ENCODE measurements at regions not wholly inside any gene's neighbourhood (a gene's known extent, or its start where the extent isn't known, plus 50 kb on each side); places are given as distances from the start of the nearest gene placed in this dataset.

DNA sequence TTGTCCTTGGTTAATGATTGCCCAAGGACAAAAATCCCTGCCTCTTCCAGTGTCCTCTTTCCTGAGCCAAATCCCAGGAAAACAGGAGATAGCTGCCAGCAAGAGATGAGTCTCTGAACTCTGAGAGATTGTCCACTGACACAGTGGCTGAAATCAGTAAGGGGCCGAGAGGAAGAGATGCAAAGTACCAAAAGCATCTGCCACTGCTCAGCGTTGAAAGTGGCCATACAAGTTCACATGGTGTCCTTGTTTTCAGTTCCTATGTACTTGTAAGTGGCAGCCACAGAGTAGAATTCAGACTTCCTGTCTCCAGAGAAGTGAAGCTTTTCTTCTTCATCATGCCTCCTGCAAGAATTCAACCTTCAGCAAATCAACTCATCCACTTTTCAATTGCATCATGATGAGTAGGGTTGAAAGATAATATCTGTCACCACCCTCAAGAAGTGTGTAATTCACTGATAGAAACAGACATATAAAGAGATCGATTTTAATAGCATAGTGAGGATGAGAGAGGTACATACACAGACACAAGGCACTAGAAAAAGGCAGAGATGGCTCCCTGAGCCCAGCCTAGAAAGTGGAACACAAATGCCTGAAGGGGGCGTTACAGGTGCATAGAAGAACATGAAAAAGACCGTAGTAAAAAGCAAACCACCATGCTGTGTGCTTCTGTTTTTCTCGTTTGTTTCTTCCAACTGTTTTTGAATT lies 185.8 kb downstream of the MRPL39 start:
- DNase-seq, result peak; percentile 65

DNA sequence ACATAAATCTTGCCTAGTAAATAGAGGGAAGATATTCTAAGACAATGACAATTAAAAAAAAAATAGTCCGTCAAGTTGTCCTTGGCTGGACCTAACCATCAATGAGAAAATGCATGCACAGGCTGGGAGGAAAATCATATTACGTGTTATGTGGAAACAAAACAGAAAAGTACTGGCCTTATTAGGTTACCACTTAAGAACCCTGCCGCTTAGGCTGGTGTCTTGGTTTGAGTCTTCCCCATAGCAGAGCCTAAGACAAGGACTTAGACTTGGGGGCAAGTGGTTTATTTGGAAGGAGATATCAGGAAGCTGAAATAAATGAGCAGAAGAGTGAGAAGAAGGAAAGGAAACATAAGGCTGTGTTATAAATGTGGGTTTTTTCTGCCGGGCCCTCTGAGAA lies 186.4 kb downstream of the MRPL39 start:
- no peak for DNase-seq

DNA sequence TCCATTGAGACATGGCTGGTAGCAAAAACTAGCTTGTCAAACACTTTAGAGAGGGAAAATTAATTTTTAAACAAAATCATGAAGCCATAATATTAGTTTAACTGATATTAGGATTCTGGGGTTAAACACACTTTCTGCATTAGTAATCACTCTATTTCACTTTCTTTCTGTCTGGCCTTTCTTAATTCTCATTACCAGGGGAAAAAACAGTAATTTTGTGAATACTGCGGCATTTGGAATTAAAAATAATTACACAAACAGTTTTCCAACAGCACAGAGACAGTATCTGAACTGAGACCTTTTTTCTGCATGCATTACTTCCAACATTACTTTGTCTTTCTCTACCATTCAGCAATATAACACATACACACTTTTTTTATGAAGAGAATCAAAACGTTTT lies 190.6 kb downstream of the MRPL39 start:
- no peak for DNase-seq

DNA sequence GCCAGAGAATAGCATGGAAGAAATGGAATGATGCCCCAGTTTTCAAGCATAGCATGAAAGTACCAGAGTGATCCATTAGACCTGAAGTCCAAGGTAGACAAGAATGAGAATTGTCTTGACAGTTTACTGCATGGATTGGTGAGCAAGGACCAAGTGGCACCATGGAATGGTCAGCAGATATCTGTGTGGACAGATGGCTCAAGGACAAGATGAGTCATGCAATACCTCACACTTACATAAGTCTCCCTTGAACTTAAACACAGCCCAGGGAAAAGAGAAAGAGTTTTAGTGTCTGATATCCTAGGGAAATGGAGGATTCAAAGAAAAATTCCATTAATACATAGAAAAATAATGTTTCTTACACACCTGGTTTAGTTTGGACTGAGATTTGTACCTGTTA lies 195.2 kb downstream of the MRPL39 start:
- DNase-seq, result no peak

DNA sequence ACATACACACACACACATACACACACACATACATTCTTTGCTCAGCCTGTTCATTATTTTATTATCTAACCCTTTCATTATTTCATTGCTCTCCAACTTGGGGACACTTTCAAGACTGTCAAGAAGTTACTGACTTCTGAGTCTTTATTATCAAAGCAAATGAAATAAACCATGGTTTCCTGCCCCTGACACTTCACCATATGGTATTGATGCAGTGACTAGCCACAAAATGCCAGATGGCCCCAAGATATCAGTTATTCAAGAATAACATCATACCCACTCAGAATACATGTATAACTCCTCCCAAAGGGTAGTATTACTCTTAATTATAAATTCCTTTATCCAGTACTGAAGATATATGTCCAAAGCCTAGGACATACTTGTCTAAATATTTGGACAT lies 197.3 kb downstream of the MRPL39 start:
- DNase-seq, result no peak

DNA sequence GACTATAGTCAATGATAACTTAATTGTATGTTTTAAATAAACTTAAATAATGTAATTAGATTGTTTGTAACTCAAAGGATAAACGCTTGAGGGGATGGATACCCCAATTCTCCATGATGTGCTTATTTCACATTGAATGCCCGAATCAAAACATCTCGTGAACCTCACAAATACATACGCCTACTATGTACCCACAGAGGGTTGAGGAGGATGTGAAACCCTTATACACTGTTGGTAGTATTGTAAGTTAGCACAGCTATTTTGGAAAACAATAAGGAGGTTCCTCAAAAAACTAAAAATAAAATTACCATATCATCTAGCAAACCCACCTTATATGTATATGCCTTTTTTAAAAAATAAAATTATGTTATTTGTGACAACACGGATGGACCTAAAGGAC lies 198.6 kb downstream of the MRPL39 start:
- no peak for DNase-seq

DNA sequence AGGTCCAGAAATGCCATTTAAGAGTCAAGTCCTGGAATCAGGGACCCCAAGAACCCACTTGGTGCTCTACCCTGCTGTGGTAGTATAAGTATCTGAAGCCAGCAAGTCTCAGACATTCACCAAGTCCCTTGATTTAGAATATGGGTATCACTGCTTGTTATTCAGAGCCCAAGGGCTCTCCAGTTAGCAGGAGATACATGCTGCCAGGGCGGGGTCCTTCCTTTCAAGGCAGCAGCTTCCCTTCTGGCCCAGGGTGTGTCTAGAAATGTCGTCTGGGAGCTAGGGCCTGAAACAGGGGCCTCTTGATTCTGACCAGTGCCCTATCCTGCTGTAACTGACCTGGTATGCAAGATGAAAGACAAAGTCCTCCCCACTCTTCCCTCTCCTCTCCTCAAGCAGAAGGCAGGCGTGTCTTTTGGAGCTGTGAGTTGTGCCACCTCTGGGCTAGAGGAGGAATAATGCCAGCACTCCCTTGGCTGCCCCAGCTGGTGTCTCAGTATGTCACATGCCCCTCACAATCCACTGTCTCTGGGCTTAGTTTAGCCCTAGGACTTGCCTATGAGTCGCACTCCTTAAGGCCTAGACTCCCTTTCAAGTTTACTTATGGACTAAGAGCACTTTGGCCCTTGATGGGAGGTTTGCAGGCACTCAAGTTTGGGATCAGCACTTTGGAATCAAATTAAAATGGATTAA lies 200.2 kb downstream of the MRPL39 start:
- no peak for DNase-seq

DNA sequence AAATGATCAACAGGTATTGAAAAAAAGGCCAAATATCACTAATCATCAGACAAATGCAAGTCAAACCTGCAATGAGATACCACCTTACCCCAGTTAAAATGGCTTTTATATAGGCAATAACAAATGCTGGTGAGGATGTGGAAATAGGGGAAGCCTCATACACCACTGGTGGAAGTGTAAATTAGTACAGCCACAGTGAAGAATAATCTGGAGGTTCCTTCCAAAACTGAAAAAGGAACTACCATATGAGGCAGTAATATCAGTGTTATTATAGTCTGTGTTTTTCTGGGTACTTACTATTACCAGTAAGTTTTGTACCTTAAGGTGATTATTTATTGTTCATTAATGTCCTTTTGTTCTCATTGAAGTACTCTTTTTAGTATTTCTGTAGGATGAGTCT lies 201.3 kb downstream of the MRPL39 start:
- DNase-seq, result no peak

DNA sequence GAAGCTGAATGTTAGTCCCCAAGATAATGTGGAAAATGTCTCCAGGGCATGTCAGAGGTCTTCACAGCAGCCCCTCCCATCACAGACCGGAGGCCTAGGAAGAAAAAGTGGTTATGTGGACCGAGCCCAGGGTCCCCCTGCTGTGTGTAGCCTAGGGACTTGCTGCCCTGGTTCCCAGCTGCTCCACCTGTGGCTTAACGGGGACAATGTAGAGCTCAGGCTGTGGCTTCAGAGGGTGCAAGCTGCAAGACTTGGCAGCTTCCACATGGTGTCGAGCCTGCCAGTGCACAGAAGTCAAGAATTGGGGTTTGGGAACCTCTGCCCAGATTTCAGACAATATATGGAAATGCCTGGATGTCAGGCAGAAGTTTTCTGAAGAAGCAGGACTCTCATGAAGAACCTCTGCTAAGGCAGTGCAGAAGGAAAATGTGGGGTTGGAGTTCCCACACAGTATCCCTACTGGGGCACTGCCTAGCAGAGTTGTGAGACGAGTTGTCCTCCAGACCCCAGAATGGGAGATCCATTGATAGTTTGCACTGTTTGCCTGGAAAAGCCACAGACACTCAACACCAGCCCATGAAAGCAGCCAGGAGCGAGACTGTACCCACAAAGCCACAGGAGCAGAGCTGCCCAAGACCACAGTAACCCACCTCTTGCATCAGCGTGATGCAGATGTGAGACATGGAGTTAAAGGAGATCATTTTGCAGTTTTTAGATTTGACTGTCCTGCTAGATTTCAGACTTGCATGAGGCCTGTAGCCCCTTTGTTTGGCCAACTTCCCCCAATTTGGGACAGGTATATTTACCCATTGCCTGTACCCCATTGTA lies 204.9 kb downstream of the MRPL39 start:
- no peak for DNase-seq

DNA sequence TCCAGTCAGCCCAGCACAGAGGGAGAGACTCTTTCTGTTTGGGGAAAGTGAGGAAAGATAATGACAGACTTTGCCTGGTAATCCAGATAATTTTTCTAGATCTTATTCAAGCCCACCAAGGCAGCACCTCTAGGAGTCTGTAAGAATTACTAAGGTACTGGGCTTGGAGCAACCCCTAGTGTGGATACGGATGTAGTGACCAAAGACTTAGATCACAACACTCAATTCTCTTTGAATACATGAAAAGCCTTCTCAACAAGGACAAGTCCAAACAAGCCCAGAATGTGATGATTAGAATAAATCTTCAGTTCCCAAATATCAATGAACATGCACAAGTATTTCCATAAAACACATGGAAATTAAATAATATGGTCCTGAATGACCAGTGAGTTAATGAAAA lies 206.9 kb downstream of the MRPL39 start:
- no peak for DNase-seq

DNA sequence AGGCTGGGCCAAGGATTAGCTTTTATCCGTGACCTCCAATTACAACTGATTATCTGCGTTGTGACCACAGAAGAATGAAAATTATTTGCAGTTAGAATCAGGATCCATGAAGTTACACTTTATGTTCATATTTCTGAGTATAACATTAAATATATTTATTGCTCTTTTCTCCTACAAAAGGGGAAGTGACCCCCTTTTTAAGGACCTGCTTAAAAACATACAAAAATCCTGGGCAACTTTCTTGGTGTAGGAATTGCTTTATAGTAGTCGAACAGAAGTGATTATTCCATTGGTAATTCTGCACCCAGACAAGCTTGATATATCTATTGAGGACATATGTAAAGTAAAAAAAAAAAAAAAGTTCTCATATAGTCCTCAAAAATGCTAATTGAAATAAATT lies 208.7 kb downstream of the MRPL39 start:
- DNase-seq, result no peak

DNA sequence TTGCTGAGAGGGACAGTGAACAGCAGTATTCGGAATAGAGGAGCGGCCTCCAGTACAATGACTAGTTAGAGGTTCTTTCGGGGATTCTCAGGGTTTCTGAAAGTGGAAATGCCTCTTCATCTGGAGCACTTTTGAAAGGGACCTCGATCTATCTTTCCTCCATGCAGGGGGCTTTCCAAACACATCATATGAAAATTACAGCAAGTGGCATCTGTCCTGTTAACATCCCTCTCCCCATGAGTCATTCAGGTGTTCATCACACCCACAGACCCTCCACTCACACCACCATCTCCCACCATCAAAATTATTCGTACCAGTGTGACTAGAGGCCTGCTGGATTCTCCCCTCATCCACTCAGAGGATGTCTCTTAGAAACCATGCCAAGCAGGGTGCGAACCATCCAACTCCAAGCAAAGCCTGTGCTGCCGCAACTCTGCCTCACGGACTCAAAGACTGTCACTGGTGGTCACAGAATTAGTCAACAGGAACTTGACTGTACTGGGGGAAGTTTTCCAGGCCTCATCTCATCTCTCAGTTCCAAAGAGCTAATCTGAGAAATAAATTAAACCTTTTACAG lies 211.1 kb downstream of the MRPL39 start:
- DNase-seq, result no peak

DNA sequence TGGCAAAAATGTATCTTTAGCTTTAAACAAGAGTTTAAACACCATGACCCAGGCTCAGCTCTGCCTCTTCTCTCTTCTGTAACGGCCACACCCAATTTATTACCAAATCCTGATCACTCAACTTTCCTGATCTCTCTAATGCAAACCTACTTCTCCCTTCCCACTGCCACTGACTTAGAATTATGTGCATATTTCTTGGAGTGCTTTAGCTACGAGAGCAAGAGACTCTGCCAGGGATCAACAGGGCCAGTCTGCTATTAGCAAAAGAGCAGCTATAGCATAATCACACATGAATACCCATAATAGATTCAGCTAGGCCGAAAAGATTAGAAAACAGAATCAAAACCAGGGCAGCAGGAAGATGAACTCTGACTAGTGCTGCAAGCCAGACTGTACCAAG lies 215.5 kb downstream of the MRPL39 start:
- no peak for DNase-seq

DNA sequence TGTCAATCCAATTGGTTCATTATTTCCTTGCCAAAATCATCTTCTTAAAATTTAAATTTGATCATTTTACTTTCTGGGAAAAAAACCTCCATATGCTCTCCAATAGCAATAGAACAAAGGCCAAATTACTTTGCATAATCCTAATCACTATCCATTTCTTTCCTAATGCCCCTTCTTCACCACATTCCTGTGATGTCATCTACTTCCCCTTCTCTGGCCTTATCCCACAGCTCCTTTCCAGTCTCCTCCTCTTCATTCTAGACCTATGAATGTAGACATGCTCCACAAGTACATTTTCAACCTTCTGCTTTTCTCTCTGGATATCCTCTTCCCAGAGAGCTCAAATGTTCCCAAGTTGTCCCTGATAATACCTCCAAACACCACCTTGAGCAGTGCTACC lies 216.6 kb downstream of the MRPL39 start:
- DNase-seq, result no peak

DNA sequence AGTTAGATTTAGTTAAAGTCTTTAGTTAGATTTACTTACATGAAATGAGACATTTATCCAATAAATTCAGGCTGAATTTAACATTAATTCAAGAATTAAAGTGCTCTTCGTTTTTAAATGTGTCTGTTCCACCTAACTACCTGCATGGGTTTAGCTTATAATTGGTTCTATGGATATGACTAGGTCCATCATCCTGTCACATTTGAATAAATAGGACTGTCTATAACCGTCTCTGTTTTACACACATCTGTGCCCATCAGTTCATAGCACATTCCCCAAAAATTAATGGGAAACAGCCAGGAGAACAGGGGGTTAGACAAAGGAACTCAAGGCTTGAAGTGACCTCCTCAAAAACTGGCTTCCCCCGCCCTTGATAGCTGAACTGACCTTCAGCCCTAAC lies 219.6 kb downstream of the MRPL39 start:
- DNase-seq, result no peak

DNA sequence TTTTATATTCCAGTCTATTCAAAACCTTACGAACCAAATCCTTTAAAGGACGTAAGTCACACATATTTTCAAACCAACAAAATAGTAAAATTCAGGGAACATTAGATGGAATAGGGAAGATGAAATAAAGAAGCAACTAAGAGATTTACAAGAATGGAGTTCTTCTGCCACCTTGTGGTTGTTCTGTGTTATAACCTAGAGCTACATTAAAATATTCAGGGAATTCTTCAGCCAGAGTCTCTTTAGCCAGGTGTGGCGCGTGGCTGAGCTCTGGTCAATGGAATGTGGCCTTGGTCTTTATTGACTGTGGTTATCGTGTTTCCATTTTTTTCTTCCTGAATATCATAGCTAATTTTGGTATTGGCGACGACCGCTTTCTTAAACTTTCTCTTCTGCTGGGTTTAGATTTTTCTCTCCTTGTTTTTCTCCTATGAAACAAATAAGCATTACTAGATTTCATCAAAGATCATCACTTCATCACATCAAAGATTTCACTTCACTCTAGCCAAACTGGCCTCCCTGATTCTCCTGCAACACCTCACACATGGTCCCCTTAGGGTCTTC lies 221.3 kb downstream of the MRPL39 start:
- DNase-seq, result peak; percentile 88

DNA sequence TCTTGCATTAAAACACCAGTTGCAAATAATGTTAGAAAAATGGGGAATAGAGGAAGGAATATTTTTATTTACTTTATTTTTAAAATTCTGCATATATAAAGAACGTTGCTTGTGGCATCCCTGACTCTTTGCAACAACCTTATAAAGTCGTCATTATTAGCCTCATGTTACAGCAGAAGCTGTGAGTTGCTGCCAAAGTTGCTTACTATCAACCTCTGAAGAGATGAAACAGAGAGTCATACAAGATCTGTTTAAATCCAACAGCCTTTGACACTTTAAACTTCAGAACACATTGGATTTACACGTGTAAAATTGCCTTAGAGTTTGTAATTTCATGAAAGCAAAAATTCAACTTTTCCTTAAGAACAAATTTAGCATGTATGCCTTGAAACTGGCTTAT lies 221.9 kb downstream of the MRPL39 start:
- no peak for DNase-seq

DNA sequence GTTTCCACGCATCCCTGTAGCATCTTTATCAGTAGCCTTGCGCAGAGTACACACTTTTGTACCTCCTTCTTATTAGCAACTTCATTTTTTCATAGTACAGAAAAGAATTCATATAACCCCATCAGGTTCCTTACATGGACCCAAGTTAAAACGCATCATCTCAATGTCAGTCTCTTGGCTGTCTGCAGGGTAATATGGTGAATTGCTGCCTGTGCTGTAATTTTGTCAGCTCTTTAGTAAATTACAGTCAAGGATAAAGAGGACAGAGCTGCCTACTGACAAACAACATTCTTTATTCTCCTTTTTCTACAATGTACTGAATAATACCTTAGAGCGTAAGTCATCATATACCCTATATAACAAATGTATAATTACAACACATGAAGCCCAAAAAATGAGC lies 222.5 kb downstream of the MRPL39 start:
- no peak for DNase-seq

DNA sequence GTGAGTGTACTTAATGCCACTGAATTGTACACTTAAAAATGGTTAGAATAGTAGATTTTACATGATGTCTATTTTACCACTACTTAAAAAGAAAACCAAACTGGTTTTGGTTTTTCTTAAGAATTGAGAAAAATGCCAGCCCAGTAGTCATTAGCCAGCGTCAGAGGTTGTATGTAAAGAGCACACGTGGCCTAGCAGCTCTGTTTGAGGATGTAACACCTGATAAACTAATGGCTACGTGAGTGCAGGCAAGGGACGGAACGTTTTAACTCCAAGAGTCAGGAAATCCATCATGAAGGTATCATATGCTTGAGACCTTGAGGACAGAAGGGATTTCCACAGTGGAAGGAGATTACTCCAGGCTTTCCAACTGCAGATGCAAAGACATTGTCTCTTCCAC lies 223.7 kb downstream of the MRPL39 start:
- no peak for DNase-seq

DNA sequence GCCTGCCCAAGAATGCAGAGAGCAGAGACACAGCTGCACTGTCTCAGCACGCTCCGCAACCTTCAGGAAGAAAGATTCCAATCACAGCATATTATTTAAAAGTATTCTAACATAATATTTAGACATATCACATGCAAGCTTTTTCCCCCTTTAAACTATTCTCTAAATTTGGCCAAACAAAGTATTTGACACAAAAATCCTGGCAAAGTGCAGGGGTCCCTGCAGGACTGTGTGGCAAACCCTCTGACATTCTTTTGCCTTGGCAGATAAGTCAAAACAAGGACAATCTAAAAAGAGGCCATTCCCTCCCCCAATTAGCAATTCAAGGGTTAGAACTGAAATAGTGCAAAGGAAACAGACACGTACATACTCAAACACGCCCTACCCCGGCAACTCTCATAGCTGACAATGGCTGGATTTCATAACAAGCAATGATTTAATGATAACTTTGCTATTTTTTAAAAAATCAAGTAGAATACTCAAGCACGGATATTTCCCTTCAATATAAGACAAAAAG lies 225.3 kb downstream of the MRPL39 start:
- no peak for DNase-seq

DNA sequence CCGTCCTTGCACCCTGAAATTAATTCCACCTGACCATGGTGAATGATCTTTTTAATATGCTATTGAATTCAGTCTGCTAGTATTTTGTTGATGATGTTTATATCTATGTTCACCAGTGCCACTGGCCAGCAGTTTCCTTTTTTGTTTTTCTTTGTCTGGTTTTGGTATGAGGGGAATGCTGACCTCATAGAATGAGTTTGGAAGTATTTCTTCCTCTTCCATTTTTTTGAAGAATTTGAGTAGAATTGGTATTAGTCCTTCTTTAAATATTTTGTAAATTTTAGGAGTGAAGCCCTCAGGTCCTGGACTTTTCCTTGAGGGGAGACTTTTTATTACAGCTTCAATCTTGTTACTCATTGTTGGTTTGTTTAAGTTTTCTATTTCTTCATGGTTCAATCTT lies 231.6 kb downstream of the MRPL39 start:
- no peak for DNase-seq

DNA sequence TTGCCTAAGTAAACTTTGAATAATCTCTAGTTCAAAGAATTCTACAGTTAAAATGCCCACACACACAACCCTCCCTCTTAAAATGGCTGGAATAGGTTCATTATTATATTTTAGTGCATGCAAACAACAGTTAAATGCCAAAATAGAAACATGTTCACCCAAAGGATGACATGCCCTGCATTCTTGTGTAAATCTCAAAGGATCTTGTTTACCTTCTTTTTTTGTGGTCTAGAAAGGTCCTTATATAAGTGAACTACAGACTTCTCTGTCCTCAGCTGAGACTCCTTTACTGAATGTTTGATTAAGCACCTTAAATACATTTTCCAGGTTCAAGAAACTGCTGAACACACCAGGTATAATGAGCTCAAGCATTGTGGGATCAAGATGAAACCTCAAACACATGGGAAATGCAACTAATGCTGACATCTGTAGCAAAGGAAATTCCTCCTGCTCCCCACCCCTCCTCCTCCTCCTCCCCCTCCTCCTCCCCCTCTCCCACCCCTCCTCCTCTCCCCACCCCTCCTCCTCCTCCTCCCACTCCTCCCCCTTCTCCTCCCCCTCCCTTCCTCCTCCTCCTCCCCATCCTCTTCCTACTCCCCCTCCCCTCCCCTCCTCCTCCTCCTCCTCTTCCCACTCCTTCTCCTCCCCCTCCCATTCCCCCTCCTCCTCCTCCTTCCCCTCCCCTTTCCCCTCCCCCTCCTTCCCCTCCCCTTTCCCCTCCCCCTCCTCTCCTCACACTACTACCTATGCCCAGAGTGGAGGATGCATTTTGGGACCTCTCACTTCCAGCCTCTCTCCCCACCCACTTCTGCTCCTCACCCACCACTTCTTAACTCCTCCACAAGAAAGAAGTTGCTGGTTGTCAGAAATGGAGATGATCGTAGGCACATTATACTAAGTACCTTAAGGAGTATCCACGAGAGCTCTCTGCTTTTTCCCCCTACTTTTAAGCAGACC lies 233.9 kb downstream of the MRPL39 start:
- DNase-seq, result no peak

Measured in NCI-H748 treated with DMSO at 0.1 percent for 48 hours (cell line).